RWPE2 (cell line): ENCODE measurements at regions not wholly inside any gene's neighbourhood (a gene's known extent, or its start where the extent isn't known, plus 50 kb on each side); places are given as distances from the start of the nearest gene placed in this dataset.

Experiments
- ATAC-seq: fragments of 200-7000 bp; cut with Tn5 transposase; 3 replicates; pipeline ENCODE4 v1.9.1; 2021; ENCODE audit warnings: low read depth
- DNase-seq: peaks from one replicate; pipeline ENCODE4 v3.0.0-alpha.2; 2020; ENCODE audit warnings: low spot score
- H3K27ac ChIP-seq: fragments of 450-650 bp; 2 replicates; pipeline ENCODE4 v1.5.1; 2017; ENCODE audit warnings: mild to moderate bottlenecking; ENCODE audit not compliant: poor library complexity, severe bottlenecking
- H3K27me3 ChIP-seq: fragments of 250-450 bp; sonication (Bioruptor Pico); 2 replicates; pipeline ENCODE4 v1.5.1; 2021; ENCODE audit warnings: mild to moderate bottlenecking, moderate library complexity; ENCODE audit not compliant: insufficient read depth, poor library complexity, severe bottlenecking
- H3K36me3 ChIP-seq: fragments of 250-450 bp; sonication (Bioruptor Pico); 2 replicates; pipeline ENCODE4 v1.5.1; 2020; ENCODE audit warnings: low read depth, mild to moderate bottlenecking, moderate library complexity
- H3K4me1 ChIP-seq: fragments of 250-450 bp; sonication (Bioruptor Pico); 2 replicates; pipeline ENCODE4 v1.5.1; 2021; ENCODE audit warnings: mild to moderate bottlenecking, moderate library complexity; ENCODE audit not compliant: insufficient read depth, poor library complexity, severe bottlenecking
- H3K4me3 ChIP-seq: fragments of 250-450 bp; sonication (Bioruptor Pico); 2 replicates; pipeline ENCODE4 v1.5.1; 2021; ENCODE audit warnings: mild to moderate bottlenecking, moderate library complexity; ENCODE audit not compliant: severe bottlenecking
- H3K9me3 ChIP-seq: fragments of 250-450 bp; sonication (Bioruptor Pico); 2 replicates; pipeline ENCODE4 v1.5.1; 2021; ENCODE audit warnings: mild to moderate bottlenecking, moderate library complexity; ENCODE audit not compliant: severe bottlenecking
- CTCF ChIP-seq: fragments of 450-650 bp; IDR thresholded peaks from one replicate; pipeline ENCODE4 v1.5.1; 2017; ENCODE audit warnings: mild to moderate bottlenecking, moderate library complexity; ENCODE audit not compliant: poor library complexity, severe bottlenecking

- no peak for ATAC-seq
- Histone ChIP-seq H3K27ac (no peak overlapping the region), H3K9me3 (no peaks in the 10 kb centered on the region)
Observed at GRCh38 chr7:131159961-131160361, 167.7 kb upstream of the MKLN1 start.

GRCh38 chr7:131161103-131161502 is 166.6 kb upstream of the MKLN1 start:
- Histone ChIP-seq H3K27me3 (no peaks in the 10 kb centered on the region), H3K9me3 (no peaks in the 10 kb centered on the region), H3K4me3 (no peak overlapping the region), H3K36me3 (no peaks in the 10 kb centered on the region), H3K4me1 (peaks cover 26% of the 10 kb centered on the region), H3K27ac (no peak overlapping the region)
- no peak for TF ChIP-seq CTCF
- ATAC-seq (no peak), DNase-seq (no peak)

More at GRCh38 chr7:131159961-131160361, 167.7 kb upstream of the MKLN1 start:
- Histone ChIP-seq H3K36me3 (no peaks in the 10 kb centered on the region), H3K4me3 (no peak overlapping the region), H3K27me3 (no peaks in the 10 kb centered on the region), H3K4me1 (peaks cover 22% of the 10 kb centered on the region)
- no peak for TF ChIP-seq CTCF
- no peak for DNase-seq

GRCh38 chr7:131164025-131164925 is 163.4 kb upstream of the MKLN1 start:
- Histone ChIP-seq H3K9me3 (no peaks in the 10 kb centered on the region), H3K27ac (peak overlapping the region; percentile 96), H3K36me3 (no peaks in the 10 kb centered on the region), H3K27me3 (no peaks in the 10 kb centered on the region), H3K4me1 (peaks cover 20% of the 10 kb centered on the region), H3K4me3 (no peak overlapping the region)
- ATAC-seq (peak; percentile 89), DNase-seq (no peak)
- TF ChIP-seq CTCF = peak; percentile 23

GRCh38 chr7:131166066-131166465 is 161.6 kb upstream of the MKLN1 start:
- Histone ChIP-seq H3K9me3 (no peaks in the 10 kb centered on the region), H3K36me3 (no peaks in the 10 kb centered on the region), H3K27me3 (no peaks in the 10 kb centered on the region), H3K27ac (no peak overlapping the region), H3K4me1 (peaks cover 20% of the 10 kb centered on the region), H3K4me3 (no peak overlapping the region)
- ATAC-seq = no peak
- TF ChIP-seq CTCF = no peak
- no peak for DNase-seq
